GM23338 (cell line): ENCODE measurements at regions not wholly inside any gene's neighbourhood (a gene's known extent, or its start where the extent isn't known, plus 50 kb on each side); places are given as distances from the start of the nearest gene placed in this dataset.

Source experiments
- ATAC-seq: fragments of 200-7000 bp; cut with Tn5 transposase; 3 replicates; pipeline ENCODE4 v1.9.1; 2020
- DNase-seq: peaks from one replicate; pipeline ENCODE4 v3.0.0-alpha.2; 2015; ENCODE audit warnings: low spot score
- H2AFZ ChIP-seq: fragments of 200-600 bp; sonication (generic); 2 replicates; pipeline ENCODE4 v1.8.0; 2016; ENCODE audit warnings: antibody characterized with exemption, mild to moderate bottlenecking, moderate library complexity
- H3F3A ChIP-seq: fragments of 200-600 bp; sonication (generic); replicated peaks from 2 replicates; pipeline ENCODE4 v1.8.0; 2017; ENCODE audit warnings: antibody characterized with exemption, mixed run types, low read depth
- H3K27ac ChIP-seq: fragments of 200-600 bp; sonication (generic); 2 replicates; pipeline ENCODE4 v1.6.1; 2016; ENCODE audit warnings: low read depth
- H3K27me3 ChIP-seq: fragments of 200-600 bp; sonication (generic); 2 replicates; pipeline ENCODE4 v1.8.0; 2016; ENCODE audit warnings: mild to moderate bottlenecking, mixed run types, moderate library complexity; ENCODE audit not compliant: insufficient read depth
- H3K36me3 ChIP-seq: fragments of 200-600 bp; sonication (generic); 2 replicates; pipeline ENCODE4 v1.8.0; 2016; ENCODE audit warnings: mild to moderate bottlenecking; ENCODE audit not compliant: insufficient read depth
- H3K4me1 ChIP-seq: fragments of 200-600 bp; sonication (generic); 2 replicates; pipeline ENCODE4 v1.8.0; 2016; ENCODE audit warnings: mild to moderate bottlenecking, moderate library complexity; ENCODE audit not compliant: insufficient read depth
- H3K4me2 ChIP-seq: fragments of 200-600 bp; sonication (generic); 2 replicates; pipeline ENCODE4 v1.7.1; 2017; ENCODE audit warnings: mixed run types
- H3K4me3 ChIP-seq: fragments of 200-600 bp; sonication (generic); 2 replicates; pipeline ENCODE4 v1.6.1; 2016; ENCODE audit warnings: mixed run types
- H3K79me2 ChIP-seq: fragments of 200-600 bp; sonication (generic); replicated peaks from 2 replicates; pipeline ENCODE4 v1.8.0; 2017; ENCODE audit warnings: mild to moderate bottlenecking; ENCODE audit not compliant: insufficient read depth
- H3K9me2 ChIP-seq: fragments of 200-600 bp; sonication (generic); 2 replicates; pipeline ENCODE4 v1.8.0; 2017; ENCODE audit not compliant: insufficient read depth
- H4K20me1 ChIP-seq: fragments of 200-600 bp; sonication (generic); replicated peaks from 2 replicates; pipeline ENCODE4 v1.8.0; 2017; ENCODE audit warnings: mild to moderate bottlenecking; ENCODE audit not compliant: insufficient read depth
- H3K27ac Mint-ChIP-seq: 2 replicates; pipeline ENCODE4 v1.8.0; 2020; ENCODE audit warnings: inconsistent platforms, mild to moderate bottlenecking, moderate library complexity, mixed read lengths
- H3K27me3 Mint-ChIP-seq: 3 replicates; pipeline ENCODE4 v1.8.0; 2022; ENCODE audit warnings: low read depth, mild to moderate bottlenecking, moderate library complexity, mixed read lengths, inconsistent platforms; ENCODE audit not compliant: insufficient read depth, poor library complexity
- H3K36me3 Mint-ChIP-seq: 3 replicates; pipeline ENCODE4 v1.8.0; 2021; ENCODE audit warnings: low read depth, mild to moderate bottlenecking, inconsistent platforms, moderate library complexity, mixed read lengths
- H3K4me1 Mint-ChIP-seq: 3 replicates; pipeline ENCODE4 v1.8.0; 2020; ENCODE audit warnings: mild to moderate bottlenecking, inconsistent platforms, mixed read lengths
- H3K4me3 Mint-ChIP-seq: 3 replicates; pipeline ENCODE4 v1.8.0; 2021; ENCODE audit warnings: moderate library complexity, mild to moderate bottlenecking, inconsistent platforms, mixed read lengths
- H3K9me3 Mint-ChIP-seq: 3 replicates; pipeline ENCODE4 v1.8.0; 2020; ENCODE audit warnings: moderate library complexity, mild to moderate bottlenecking, inconsistent platforms, mixed read lengths
- CREB1 ChIP-seq: fragments of 250-450 bp; sonication (Bioruptor Pico); IDR thresholded peaks from 2 replicates; pipeline ENCODE4 v1.5.0; 2020; ENCODE audit warnings: low read depth, mild to moderate bottlenecking, moderate library complexity
- CTCF ChIP-seq, 2 experiments: fragments of 200-600 bp in 1 of 2; sonication (generic) in 1 of 2; conservative IDR thresholded peaks; 2 replicates each; pipeline versions ENCODE4 v1.5.1 to v1.6.1; 2016 to 2017; ENCODE audit warnings: antibody characterized with exemption in 2 of 2, low read depth in 2 of 2, mild to moderate bottlenecking in 2 of 2, moderate library complexity in 1 of 2
- EZH2 ChIP-seq: fragments of 200-600 bp; sonication (generic); IDR thresholded peaks from one replicate; pipeline ENCODE4 v1.8.0; 2017; ENCODE audit warnings: antibody characterized with exemption, mild to moderate bottlenecking, low read depth; ENCODE audit not compliant: unreplicated experiment
- EZH2phosphoT487 ChIP-seq: fragments of 200-600 bp; sonication (generic); IDR thresholded peaks from one replicate; pipeline ENCODE4 v1.8.1; 2018; ENCODE audit warnings: antibody characterized with exemption; ENCODE audit not compliant: unreplicated experiment
- JUNB ChIP-seq: IDR thresholded peaks from one replicate; pipeline ENCODE4 v1.6.1; 2016; ENCODE audit warnings: antibody characterized with exemption; ENCODE audit not compliant: unreplicated experiment
- NANOG ChIP-seq: IDR thresholded peaks from 2 replicates; pipeline ENCODE4 v1.6.1; 2016; ENCODE audit warnings: antibody characterized with exemption, borderline replicate concordance
- POLR2AphosphoS5 ChIP-seq: IDR thresholded peaks from 2 replicates; pipeline ENCODE4 v1.6.1; 2016; ENCODE audit warnings: antibody characterized with exemption, low read depth
- REST ChIP-seq: IDR thresholded peaks from one replicate; pipeline ENCODE4 v1.6.1; 2018; ENCODE audit warnings: antibody characterized with exemption; ENCODE audit not compliant: unreplicated experiment
- STAT1 ChIP-seq: IDR thresholded peaks from one replicate; pipeline ENCODE4 v1.6.1; 2016; ENCODE audit warnings: antibody characterized with exemption; ENCODE audit not compliant: unreplicated experiment
- ZNF114 ChIP-seq: fragments of 250-450 bp; sonication (Bioruptor Pico); IDR thresholded peaks from 2 replicates; pipeline ENCODE4 v1.5.0; 2020; ENCODE audit warnings: mild to moderate bottlenecking, moderate library complexity
- ZNF331 ChIP-seq: fragments of 250-450 bp; sonication (Bioruptor Pico); IDR thresholded peaks from 2 replicates; pipeline ENCODE4 v1.5.0; 2020; ENCODE audit warnings: low read depth, mild to moderate bottlenecking, moderate library complexity
- TF ChIP-seq, protein P1 (sequence below): IDR thresholded peaks from 2 replicates; pipeline ENCODE4 v1.6.1; 2016; ENCODE audit warnings: antibody characterized with exemption
- TF ChIP-seq, protein P2 (sequence below): fragments of 250-450 bp; sonication (Bioruptor Pico); IDR thresholded peaks from 2 replicates; pipeline ENCODE4 v1.5.0; 2020; ENCODE audit warnings: mild to moderate bottlenecking, moderate library complexity

DNA sequence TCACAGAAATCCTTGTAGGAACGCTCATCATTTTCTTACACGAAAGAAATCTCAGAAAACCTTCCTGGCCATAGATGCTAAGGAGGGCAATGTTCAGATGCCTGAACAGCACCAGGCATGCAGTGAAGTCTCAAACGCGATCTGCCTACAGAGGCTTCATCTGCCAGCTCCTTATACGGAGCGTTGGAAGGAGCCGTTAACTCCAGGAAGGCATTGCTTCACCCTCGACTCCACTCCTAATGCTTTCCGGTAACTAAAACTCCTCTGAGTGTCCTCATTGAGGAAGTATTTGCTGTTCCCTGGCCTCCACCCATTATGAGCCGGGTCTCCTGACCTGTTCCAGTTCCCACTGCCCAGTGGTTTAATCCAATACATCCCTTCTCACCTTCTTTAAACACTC is 502.7 kb downstream of the BCL11B start:
- Histone ChIP-seq H3F3A (no peaks in the 10 kb centered on the region), H3K79me2 (no peaks in the 10 kb centered on the region), H2AFZ (peak overlapping the region; percentile 81), H3K36me3 (no peaks in the 10 kb centered on the region), H3K4me1 (no peaks in the 10 kb centered on the region), H3K27me3 (no peaks in the 10 kb centered on the region), H3K4me3 (no peak overlapping the region), H3K27ac (no peak overlapping the region), H3K4me2 (no peak overlapping the region), H4K20me1 (no peaks in the 10 kb centered on the region), H3K9me2 (peaks cover 4% of the 10 kb centered on the region; the same call in 1 of the 2 replicates)
- DNase-seq, result peak; percentile 2
- TF ChIP-seq REST (no peak), JUNB (no peak), STAT1 (no peak), ZNF331 (CRISPR knock-in tag) (no peak), ZNF114 (CRISPR knock-in tag) (no peak), CREB1 (no peak), POLR2AphosphoS5 (no peak), CTCF (conservative IDR thresholded peaks at IDR 0.05; ENCODE audit: low read depth in 2 of 2) (no peak), NANOG (no peak), EZH2 (no peak), EZH2phosphoT487 (no peak)
- TF ChIP-seq, protein P1, sequence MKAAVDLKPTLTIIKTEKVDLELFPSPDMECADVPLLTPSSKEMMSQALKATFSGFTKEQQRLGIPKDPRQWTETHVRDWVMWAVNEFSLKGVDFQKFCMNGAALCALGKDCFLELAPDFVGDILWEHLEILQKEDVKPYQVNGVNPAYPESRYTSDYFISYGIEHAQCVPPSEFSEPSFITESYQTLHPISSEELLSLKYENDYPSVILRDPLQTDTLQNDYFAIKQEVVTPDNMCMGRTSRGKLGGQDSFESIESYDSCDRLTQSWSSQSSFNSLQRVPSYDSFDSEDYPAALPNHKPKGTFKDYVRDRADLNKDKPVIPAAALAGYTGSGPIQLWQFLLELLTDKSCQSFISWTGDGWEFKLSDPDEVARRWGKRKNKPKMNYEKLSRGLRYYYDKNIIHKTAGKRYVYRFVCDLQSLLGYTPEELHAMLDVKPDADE, result no peak
- TF ChIP-seq, protein P2, sequence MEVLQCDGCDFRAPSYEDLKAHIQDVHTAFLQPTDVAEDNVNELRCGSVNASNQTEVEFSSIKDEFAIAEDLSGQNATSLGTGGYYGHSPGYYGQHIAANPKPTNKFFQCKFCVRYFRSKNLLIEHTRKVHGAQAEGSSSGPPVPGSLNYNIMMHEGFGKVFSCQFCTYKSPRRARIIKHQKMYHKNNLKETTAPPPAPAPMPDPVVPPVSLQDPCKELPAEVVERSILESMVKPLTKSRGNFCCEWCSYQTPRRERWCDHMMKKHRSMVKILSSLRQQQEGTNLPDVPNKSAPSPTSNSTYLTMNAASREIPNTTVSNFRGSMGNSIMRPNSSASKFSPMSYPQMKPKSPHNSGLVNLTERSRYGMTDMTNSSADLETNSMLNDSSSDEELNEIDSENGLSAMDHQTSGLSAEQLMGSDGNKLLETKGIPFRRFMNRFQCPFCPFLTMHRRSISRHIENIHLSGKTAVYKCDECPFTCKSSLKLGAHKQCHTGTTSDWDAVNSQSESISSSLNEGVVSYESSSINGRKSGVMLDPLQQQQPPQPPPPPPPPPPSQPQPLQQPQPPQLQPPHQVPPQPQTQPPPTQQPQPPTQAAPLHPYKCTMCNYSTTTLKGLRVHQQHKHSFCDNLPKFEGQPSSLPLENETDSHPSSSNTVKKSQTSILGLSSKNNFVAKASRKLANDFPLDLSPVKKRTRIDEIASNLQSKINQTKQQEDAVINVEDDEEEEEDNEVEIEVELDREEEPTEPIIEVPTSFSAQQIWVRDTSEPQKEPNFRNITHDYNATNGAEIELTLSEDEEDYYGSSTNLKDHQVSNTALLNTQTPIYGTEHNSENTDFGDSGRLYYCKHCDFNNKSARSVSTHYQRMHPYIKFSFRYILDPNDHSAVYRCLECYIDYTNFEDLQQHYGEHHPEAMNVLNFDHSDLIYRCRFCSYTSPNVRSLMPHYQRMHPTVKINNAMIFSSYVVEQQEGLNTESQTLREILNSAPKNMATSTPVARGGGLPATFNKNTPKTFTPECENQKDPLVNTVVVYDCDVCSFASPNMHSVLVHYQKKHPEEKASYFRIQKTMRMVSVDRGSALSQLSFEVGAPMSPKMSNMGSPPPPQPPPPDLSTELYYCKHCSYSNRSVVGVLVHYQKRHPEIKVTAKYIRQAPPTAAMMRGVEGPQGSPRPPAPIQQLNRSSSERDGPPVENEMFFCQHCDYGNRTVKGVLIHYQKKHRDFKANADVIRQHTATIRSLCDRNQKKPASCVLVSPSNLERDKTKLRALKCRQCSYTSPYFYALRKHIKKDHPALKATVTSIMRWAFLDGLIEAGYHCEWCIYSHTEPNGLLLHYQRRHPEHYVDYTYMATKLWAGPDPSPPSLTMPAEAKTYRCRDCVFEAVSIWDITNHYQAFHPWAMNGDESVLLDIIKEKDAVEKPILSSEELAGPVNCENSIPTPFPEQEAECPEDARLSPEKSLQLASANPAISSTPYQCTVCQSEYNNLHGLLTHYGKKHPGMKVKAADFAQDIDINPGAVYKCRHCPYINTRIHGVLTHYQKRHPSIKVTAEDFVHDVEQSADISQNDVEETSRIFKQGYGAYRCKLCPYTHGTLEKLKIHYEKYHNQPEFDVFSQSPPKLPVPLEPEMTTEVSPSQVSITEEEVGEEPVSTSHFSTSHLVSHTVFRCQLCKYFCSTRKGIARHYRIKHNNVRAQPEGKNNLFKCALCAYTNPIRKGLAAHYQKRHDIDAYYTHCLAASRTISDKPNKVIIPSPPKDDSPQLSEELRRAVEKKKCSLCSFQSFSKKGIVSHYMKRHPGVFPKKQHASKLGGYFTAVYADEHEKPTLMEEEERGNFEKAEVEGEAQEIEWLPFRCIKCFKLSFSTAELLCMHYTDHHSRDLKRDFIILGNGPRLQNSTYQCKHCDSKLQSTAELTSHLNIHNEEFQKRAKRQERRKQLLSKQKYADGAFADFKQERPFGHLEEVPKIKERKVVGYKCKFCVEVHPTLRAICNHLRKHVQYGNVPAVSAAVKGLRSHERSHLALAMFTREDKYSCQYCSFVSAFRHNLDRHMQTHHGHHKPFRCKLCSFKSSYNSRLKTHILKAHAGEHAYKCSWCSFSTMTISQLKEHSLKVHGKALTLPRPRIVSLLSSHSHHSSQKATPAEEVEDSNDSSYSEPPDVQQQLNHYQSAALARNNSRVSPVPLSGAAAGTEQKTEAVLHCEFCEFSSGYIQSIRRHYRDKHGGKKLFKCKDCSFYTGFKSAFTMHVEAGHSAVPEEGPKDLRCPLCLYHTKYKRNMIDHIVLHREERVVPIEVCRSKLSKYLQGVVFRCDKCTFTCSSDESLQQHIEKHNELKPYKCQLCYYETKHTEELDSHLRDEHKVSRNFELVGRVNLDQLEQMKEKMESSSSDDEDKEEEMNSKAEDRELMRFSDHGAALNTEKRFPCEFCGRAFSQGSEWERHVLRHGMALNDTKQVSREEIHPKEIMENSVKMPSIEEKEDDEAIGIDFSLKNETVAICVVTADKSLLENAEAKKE (CRISPR knock-in tag), result no peak
- Mint-ChIP-seq H3K36me3 (no peaks in the 10 kb centered on the region), H3K4me3 (no peak overlapping the region), H3K27ac (no peak overlapping the region), H3K27me3 (peaks cover 4% of the 10 kb centered on the region), H3K4me1 (peaks cover 9% of the 10 kb centered on the region; the same call in 2 of the 3 replicates), H3K9me3 (peaks cover 2% of the 10 kb centered on the region; the same call in 1 of the 3 replicates)
- no peak; the same call in 2 of the 3 replicates for ATAC-seq
